H9 (cell line): ENCODE measurements at regions not wholly inside any gene's neighbourhood (a gene's known extent, or its start where the extent isn't known, plus 50 kb on each side); places are given as distances from the start of the nearest gene placed in this dataset.

Source experiments
- DNase-seq: peaks from one replicate; pipeline ENCODE4 v3.0.0-alpha.2; 2017
- H2AFZ ChIP-seq: one replicate; pipeline ENCODE4 v1.6.1; 2013; ENCODE audit warnings: mild to moderate bottlenecking, low read length, control low read depth, moderate library complexity
- H2AK5ac ChIP-seq: 2 replicates; pipeline ENCODE4 v1.6.1; 2013; ENCODE audit warnings: low read length, control low read depth, mixed read lengths; ENCODE audit not compliant: insufficient read length
- H2BK120ac ChIP-seq: one replicate; pipeline ENCODE4 v1.6.1; 2013; ENCODE audit warnings: low read depth, mild to moderate bottlenecking, low read length, control low read depth, inconsistent platforms; ENCODE audit not compliant: poor library complexity, severe bottlenecking
- H2BK12ac ChIP-seq: 2 replicates; pipeline ENCODE4 v1.6.1; 2013; ENCODE audit warnings: low read length, control low read depth, mixed read lengths, low read depth; ENCODE audit not compliant: insufficient read length
- H2BK15ac ChIP-seq: 2 replicates; pipeline ENCODE4 v1.6.1; 2013; ENCODE audit warnings: low read depth, low read length, control low read depth
- H2BK20ac ChIP-seq: one replicate; pipeline ENCODE4 v1.6.1; 2013; ENCODE audit warnings: low read depth, mild to moderate bottlenecking, low read length, control low read depth, inconsistent platforms; ENCODE audit not compliant: poor library complexity, severe bottlenecking
- H2BK5ac ChIP-seq: 2 replicates; pipeline ENCODE4 v1.6.1; 2013; ENCODE audit warnings: low read length, control low read depth, mixed read lengths; ENCODE audit not compliant: insufficient read length
- H3K14ac ChIP-seq: 2 replicates; pipeline ENCODE4 v1.6.1; 2013; ENCODE audit warnings: low read length, control low read depth; ENCODE audit not compliant: insufficient read depth
- H3K18ac ChIP-seq: 2 replicates; pipeline ENCODE4 v1.6.1; 2013; ENCODE audit warnings: low read depth, mild to moderate bottlenecking, mixed read lengths, low read length, control low read depth; ENCODE audit not compliant: insufficient read length
- H3K23ac ChIP-seq: 2 replicates; pipeline ENCODE4 v1.6.1; 2013; ENCODE audit warnings: low read length, control low read depth, mixed read lengths, low read depth; ENCODE audit not compliant: insufficient read length
- H3K23me2 ChIP-seq: 2 replicates; pipeline ENCODE4 v1.6.1; 2013; ENCODE audit warnings: low read depth, mild to moderate bottlenecking, mixed read lengths, low read length, control low read depth; ENCODE audit not compliant: insufficient read length, poor library complexity, severe bottlenecking
- H3K27ac ChIP-seq: 2 replicates; pipeline ENCODE4 v1.5.1; 2013; ENCODE audit warnings: low read length, control low read depth, mixed read lengths, low read depth; ENCODE audit not compliant: insufficient read length
- H3K27me3 ChIP-seq: 2 replicates; pipeline ENCODE4 v1.6.1; 2013; ENCODE audit warnings: low read length, control low read depth, inconsistent platforms; ENCODE audit not compliant: insufficient read depth
- H3K4ac ChIP-seq: 2 replicates; pipeline ENCODE4 v1.6.1; 2013; ENCODE audit warnings: low read depth, mild to moderate bottlenecking, control low read depth, inconsistent platforms, low read length, moderate library complexity
- H3K4me1 ChIP-seq: 2 replicates; pipeline ENCODE4 v1.6.1; 2013; ENCODE audit warnings: low read length, control low read depth, inconsistent platforms; ENCODE audit not compliant: insufficient read depth
- H3K4me2 ChIP-seq: 2 replicates; pipeline ENCODE4 v1.6.1; 2013; ENCODE audit warnings: low read length, control low read depth, mixed read lengths; ENCODE audit not compliant: insufficient read length, insufficient read depth
- H3K56ac ChIP-seq: 2 replicates; pipeline ENCODE4 v1.6.1; 2013; ENCODE audit warnings: low read depth, mild to moderate bottlenecking, mixed read lengths, low read length, control low read depth; ENCODE audit not compliant: insufficient read length
- H3K79me1 ChIP-seq: 2 replicates; pipeline ENCODE4 v1.6.1; 2013; ENCODE audit warnings: low read depth, mild to moderate bottlenecking, moderate library complexity, low read length, control low read depth, inconsistent platforms; ENCODE audit not compliant: insufficient read depth, poor library complexity, severe bottlenecking
- H3K79me2 ChIP-seq: 2 replicates; pipeline ENCODE4 v1.6.1; 2013; ENCODE audit warnings: low read length, control low read depth, inconsistent platforms; ENCODE audit not compliant: insufficient read depth
- H3K9ac ChIP-seq: 2 replicates; pipeline ENCODE4 v1.6.1; 2013; ENCODE audit warnings: low read length, control low read depth, mixed read lengths; ENCODE audit not compliant: insufficient read length; ENCODE audit errors: extremely low read depth
- H3K9me3 ChIP-seq: one replicate; pipeline ENCODE4 v1.6.1; 2013; ENCODE audit warnings: low read depth, low read length, inconsistent platforms; ENCODE audit not compliant: control insufficient read depth
- H3T11ph ChIP-seq: one replicate; pipeline ENCODE4 v1.6.1; 2013; ENCODE audit warnings: mild to moderate bottlenecking, low read length, control low read depth, inconsistent platforms
- H4K20me1 ChIP-seq: one replicate; pipeline ENCODE4 v1.6.1; 2013; ENCODE audit not compliant: control insufficient read depth, insufficient read length, insufficient read depth
- H4K5ac ChIP-seq: 2 replicates; pipeline ENCODE4 v1.6.1; 2013; ENCODE audit warnings: low read depth, mild to moderate bottlenecking, mixed read lengths, low read length, control low read depth; ENCODE audit not compliant: insufficient read length
- H4K8ac ChIP-seq: replicated peaks from 2 replicates; pipeline ENCODE4 v1.6.1; 2013; ENCODE audit warnings: low read length, control low read depth, mixed read lengths, low read depth; ENCODE audit not compliant: insufficient read length
- H4K91ac ChIP-seq: 2 replicates; pipeline ENCODE4 v1.6.1; 2013; ENCODE audit warnings: low read depth, mild to moderate bottlenecking, moderate library complexity, mixed read lengths, low read length, control low read depth; ENCODE audit not compliant: insufficient read length
- H3K27ac Mint-ChIP-seq, 3 experiments: 2 replicates in 2 of 3; 3 replicates in 1 of 3; pipeline ENCODE4 v1.8.0; 2020 to 2021; ENCODE audit warnings: mixed read lengths in 3 of 3, mild to moderate bottlenecking in 1 of 3, moderate library complexity in 1 of 3
- H3K27me3 Mint-ChIP-seq: 2 replicates; pipeline ENCODE4 v1.8.0; 2021; ENCODE audit warnings: low read depth, mild to moderate bottlenecking, moderate library complexity, mixed read lengths
- H3K36me3 Mint-ChIP-seq, 3 experiments: 2 replicates in 2 of 3; 3 replicates in 1 of 3; pipeline ENCODE4 v1.8.0; 2020 to 2021; ENCODE audit warnings: low read depth in 3 of 3, mixed read lengths in 3 of 3; ENCODE audit not compliant: insufficient read depth in 1 of 3
- H3K4me1 Mint-ChIP-seq, 2 experiments: 2 replicates each; pipeline ENCODE4 v1.8.0; 2020; ENCODE audit warnings: mixed read lengths in 2 of 2
- H3K4me3 Mint-ChIP-seq, 2 experiments: 2 replicates in 1 of 2; 3 replicates in 1 of 2; pipeline ENCODE4 v1.8.0; 2020 to 2021; ENCODE audit warnings: mild to moderate bottlenecking in 2 of 2, mixed read lengths in 2 of 2, moderate library complexity in 1 of 2
- H3K9me3 Mint-ChIP-seq, 2 experiments: 2 replicates in 1 of 2; 3 replicates in 1 of 2; pipeline ENCODE4 v1.8.0; 2020; ENCODE audit warnings: mild to moderate bottlenecking in 2 of 2, mixed read lengths in 2 of 2, moderate library complexity in 1 of 2
- WGBS: extraction: QIAGEN DNeasy Blood & Tissue Kit; methylation state at CpG from one replicate; pipeline ENCODE4 v1.1.7; 2013; ENCODE audit warnings: missing lambda C conversion rate, low lambda C conversion rate, mixed read lengths; ENCODE audit not compliant: insufficient read length; ENCODE audit errors: extremely low coverage; 5-methylcytosine and 5-hydroxymethylcytosine counted together
- TF ChIP-seq, protein P1 (sequence below): fragments of 200-600 bp; sonication (generic); conservative IDR thresholded peaks from 3 replicates; pipeline ENCODE4 v1.8.0; 2021; ENCODE audit warnings: antibody characterized with exemption, mild to moderate bottlenecking

DNA sequence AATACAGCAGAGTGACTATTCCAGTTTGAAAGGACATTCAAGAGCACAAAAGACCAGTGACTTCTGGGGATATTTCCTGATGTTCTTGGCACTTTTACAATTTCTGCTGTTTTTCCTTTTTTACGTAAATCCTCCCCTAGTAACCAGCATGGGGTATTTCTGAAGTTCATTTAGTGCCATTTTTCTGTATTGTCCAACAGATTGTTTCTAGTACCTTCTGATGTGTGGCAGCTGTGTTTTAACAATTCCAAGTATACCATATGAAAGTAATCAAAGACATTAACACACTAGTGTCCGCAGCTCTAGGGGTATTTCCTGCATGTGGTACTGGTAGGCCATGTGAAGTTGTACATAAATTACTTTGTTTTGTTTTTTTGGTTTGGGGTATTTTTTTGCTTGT, 53.0 kb upstream of the SMARCA2 start:
- no peak overlapping the region for H3K27ac Mint-ChIP-seq
- no CpG with 5 or more reads among the region's 2 CpGs for WGBS

More for the DNA sequence above, 53.0 kb upstream of the SMARCA2 start:
- Histone ChIP-seq H4K20me1 (no peaks in the 10 kb centered on the region), H3K18ac (no peak overlapping the region), H2BK120ac (no peak overlapping the region), H4K8ac (no peak overlapping the region), H2AK5ac (no peak overlapping the region), H4K91ac (no peak overlapping the region), H2BK15ac (no peak overlapping the region), H2AFZ (no peak overlapping the region), H3K27ac (no peak overlapping the region), H2BK20ac (no peak overlapping the region), H3T11ph (no peak overlapping the region), H3K56ac (no peak overlapping the region), H3K23ac (no peak overlapping the region), H3K23me2 (no peaks in the 10 kb centered on the region), H2BK12ac (no peak overlapping the region), H3K9me3 (no peaks in the 10 kb centered on the region), H3K27me3 (no peaks in the 10 kb centered on the region), H3K79me1 (no peaks in the 10 kb centered on the region), H3K79me2 (no peaks in the 10 kb centered on the region), H3K14ac (no peak overlapping the region), H2BK5ac (no peak overlapping the region), H3K4me2 (no peak overlapping the region), H3K9ac (no peak overlapping the region), H3K4me1 (0 out of 2 replicates have a peak, but pooled peaks cover 3% of the 10 kb centered on the region), H4K5ac (no peak overlapping the region), H3K4ac (no peak overlapping the region)
- H3K9me3 Mint-ChIP-seq = no peaks in the 10 kb centered on the region
- DNase-seq = no peak
- no peaks in the 10 kb centered on the region for H3K36me3 Mint-ChIP-seq
- H3K27me3 Mint-ChIP-seq = peaks cover 2% of the 10 kb centered on the region
- TF ChIP-seq, protein P1, sequence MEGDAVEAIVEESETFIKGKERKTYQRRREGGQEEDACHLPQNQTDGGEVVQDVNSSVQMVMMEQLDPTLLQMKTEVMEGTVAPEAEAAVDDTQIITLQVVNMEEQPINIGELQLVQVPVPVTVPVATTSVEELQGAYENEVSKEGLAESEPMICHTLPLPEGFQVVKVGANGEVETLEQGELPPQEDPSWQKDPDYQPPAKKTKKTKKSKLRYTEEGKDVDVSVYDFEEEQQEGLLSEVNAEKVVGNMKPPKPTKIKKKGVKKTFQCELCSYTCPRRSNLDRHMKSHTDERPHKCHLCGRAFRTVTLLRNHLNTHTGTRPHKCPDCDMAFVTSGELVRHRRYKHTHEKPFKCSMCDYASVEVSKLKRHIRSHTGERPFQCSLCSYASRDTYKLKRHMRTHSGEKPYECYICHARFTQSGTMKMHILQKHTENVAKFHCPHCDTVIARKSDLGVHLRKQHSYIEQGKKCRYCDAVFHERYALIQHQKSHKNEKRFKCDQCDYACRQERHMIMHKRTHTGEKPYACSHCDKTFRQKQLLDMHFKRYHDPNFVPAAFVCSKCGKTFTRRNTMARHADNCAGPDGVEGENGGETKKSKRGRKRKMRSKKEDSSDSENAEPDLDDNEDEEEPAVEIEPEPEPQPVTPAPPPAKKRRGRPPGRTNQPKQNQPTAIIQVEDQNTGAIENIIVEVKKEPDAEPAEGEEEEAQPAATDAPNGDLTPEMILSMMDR = no peak
- no peak overlapping the region for H3K4me3 Mint-ChIP-seq
- peaks cover 10 to 12% of the 10 kb centered on the region in 2 experiments for H3K4me1 Mint-ChIP-seq
